ENCODE measurements at regions not wholly inside any gene's neighbourhood (a gene's known extent, or its start where the extent isn't known, plus 50 kb on each side); places are given as distances from the start of the nearest gene placed in this dataset.
"Not testable (repeated sequence)": the region's sequence is repeated elsewhere in the genome, so short reads cannot be mapped to it uniquely, and the experiment has no call there.

- no peak for DNase-seq (ENCODE audit: low read depth in 2 of 2)
Measured at GRCh38 chr14:41289025-41289424, 317.7 kb upstream of the LRFN5 start.

GRCh38 chr14:41285186-41285748, 321.4 kb upstream of the LRFN5 start:
- DNase-seq (ENCODE audit: low read depth in 2 of 2) = no peak

- DNase-seq (ENCODE audit: low read depth in 2 of 2) = no peak
Measured at GRCh38 chr14:41280745-41281144, 325.9 kb upstream of the LRFN5 start.

GRCh38 chr14:41277450-41277849, 329.2 kb upstream of the LRFN5 start:
- no peak for DNase-seq (ENCODE audit: low read depth in 2 of 2)

- no peak for DNase-seq (ENCODE audit: low read depth in 2 of 2)
Measured at GRCh38 chr14:41257476-41257875, 349.2 kb upstream of the LRFN5 start.

GRCh38 chr14:41235466-41235865, 371.2 kb upstream of the LRFN5 start:
- no peak for DNase-seq (ENCODE audit: low read depth in 2 of 2)

GRCh38 chr14:41230683-41231082, 376.0 kb upstream of the LRFN5 start:
- DNase-seq (ENCODE audit: low read depth in 2 of 2) = no peak

- DNase-seq (ENCODE audit: low read depth in 2 of 2) = no peak
Measured at GRCh38 chr14:41229824-41230223, 376.9 kb upstream of the LRFN5 start.

GRCh38 chr14:41225433-41225832, 381.2 kb upstream of the LRFN5 start:
- DNase-seq (ENCODE audit: low read depth in 2 of 2) = no peak

- DNase-seq (ENCODE audit: low read depth in 2 of 2) = no peak
Measured at GRCh38 chr14:41222581-41222980, 384.1 kb upstream of the LRFN5 start.

GRCh38 chr14:41214978-41215377, 391.7 kb upstream of the LRFN5 start:
- DNase-seq (ENCODE audit: low read depth in 2 of 2) = not testable (repeated sequence)

- DNase-seq (ENCODE audit: low read depth in 2 of 2) = no peak
Measured at GRCh38 chr14:41201696-41202095, 405.0 kb upstream of the LRFN5 start.

- no peak for DNase-seq (ENCODE audit: low read depth in 2 of 2)
Measured at GRCh38 chr14:41187868-41188267, 418.8 kb upstream of the LRFN5 start.

- no peak for DNase-seq (ENCODE audit: low read depth in 2 of 2)
Measured at GRCh38 chr14:41171045-41171444, 435.6 kb upstream of the LRFN5 start.

GRCh38 chr14:41167040-41167439, 439.6 kb upstream of the LRFN5 start:
- no peak for DNase-seq (ENCODE audit: low read depth in 2 of 2)

- no peak for DNase-seq (ENCODE audit: low read depth in 2 of 2)
Measured at GRCh38 chr14:41154143-41154807, 452.4 kb upstream of the LRFN5 start.

GRCh38 chr14:41146391-41146790, 460.3 kb upstream of the LRFN5 start:
- DNase-seq (ENCODE audit: low read depth in 2 of 2) = no peak

- DNase-seq (ENCODE audit: low read depth in 2 of 2) = no peak
Measured at GRCh38 chr14:41144370-41144769, 462.3 kb upstream of the LRFN5 start.

- DNase-seq (ENCODE audit: low read depth in 2 of 2) = no peak
Measured at GRCh38 chr14:41137741-41138140, 468.9 kb upstream of the LRFN5 start.

GRCh38 chr14:41130274-41130673, 476.4 kb upstream of the LRFN5 start:
- no peak for DNase-seq (ENCODE audit: low read depth in 2 of 2)

GRCh38 chr14:41120402-41120801, 486.3 kb upstream of the LRFN5 start:
- DNase-seq (ENCODE audit: low read depth in 2 of 2) = no peak

- no peak for DNase-seq (ENCODE audit: low read depth in 2 of 2)
Measured at GRCh38 chr14:41096131-41096530, 510.5 kb upstream of the LRFN5 start.

- no peak for DNase-seq (ENCODE audit: low read depth in 2 of 2)
Measured at GRCh38 chr14:41087056-41087455, 519.6 kb upstream of the LRFN5 start.

GRCh38 chr14:41073544-41073943, 533.1 kb upstream of the LRFN5 start:
- no peak for DNase-seq (ENCODE audit: low read depth in 2 of 2)
